PC-9 (cell line): ENCODE measurements at regions not wholly inside any gene's neighbourhood (a gene's known extent, or its start where the extent isn't known, plus 50 kb on each side); places are given as distances from the start of the nearest gene placed in this dataset.

Experiments
- BruUV-seq: library from RNA; stranded (reverse); fragments of 400-500 nt; replicated peaks from 2 replicates; lab custom pipeline; 2021; lab: Mats Ljungman, UMichigan
- CTCF ChIA-PET: fragments of 300-600 bp; sonication (Branson Sonifier 250); formaldehyde crosslinking; loops from one replicate; lab custom pipeline; 2022; ENCODE audit warnings: antibody characterized with exemption; lab: Charles Lee
- POLR2A ChIA-PET: fragments of 300-600 bp; sonication (Branson Sonifier 250); formaldehyde crosslinking; loops from one replicate; lab custom pipeline; 2022; ENCODE audit warnings: antibody characterized with exemption; ENCODE audit not compliant: unreplicated experiment; lab: Charles Lee
- DNase-seq, 2 experiments: peaks; one replicate each; pipeline versions ENCODE4 v3.0.0 to v3.0.0-alpha.2; 2015 to 2022; ENCODE audit warnings: mixed read lengths in 1 of 2
- H2AFZ ChIP-seq: fragments of 200-600 bp; sonication (generic); 2 replicates; pipeline ENCODE4 v1.8.1; 2017; ENCODE audit warnings: antibody characterized with exemption
- H3F3A ChIP-seq: fragments of 200-600 bp; sonication (generic); 2 replicates; pipeline ENCODE4 v1.8.1; 2017; ENCODE audit warnings: antibody characterized with exemption, mild to moderate bottlenecking, low read depth; ENCODE audit not compliant: insufficient read depth
- H3K27ac ChIP-seq: fragments of 200-600 bp; sonication (generic); 2 replicates; pipeline ENCODE4 v1.6.1; 2016; ENCODE audit warnings: mixed run types
- H3K27me3 ChIP-seq: fragments of 200-600 bp; sonication (generic); 2 replicates; pipeline ENCODE4 v1.6.1; 2016; ENCODE audit warnings: low read depth, mixed run types; ENCODE audit not compliant: insufficient read depth
- H3K36me3 ChIP-seq: fragments of 200-600 bp; sonication (generic); 2 replicates; pipeline ENCODE4 v1.6.1; 2016; ENCODE audit warnings: low read depth, mixed run types
- H3K4me1 ChIP-seq: fragments of 200-600 bp; sonication (generic); replicated peaks from 2 replicates; pipeline ENCODE4 v1.6.1; 2016; ENCODE audit warnings: mixed run types; ENCODE audit not compliant: insufficient read depth
- H3K4me2 ChIP-seq: fragments of 200-600 bp; sonication (generic); 2 replicates; pipeline ENCODE4 v1.6.1; 2017; ENCODE audit warnings: mixed run types
- H3K4me3 ChIP-seq: fragments of 200-600 bp; sonication (generic); 2 replicates; pipeline ENCODE4 v1.6.1; 2016; ENCODE audit warnings: mixed run types
- H3K79me2 ChIP-seq: fragments of 200-600 bp; sonication (generic); 2 replicates; pipeline ENCODE4 v1.6.1; 2017; ENCODE audit warnings: low read depth, mixed run types
- H3K9me2 ChIP-seq: fragments of 200-600 bp; sonication (generic); 2 replicates; pipeline ENCODE4 v1.8.1; 2017; ENCODE audit warnings: mild to moderate bottlenecking; ENCODE audit not compliant: insufficient read depth
- H3K9me3 ChIP-seq: fragments of 200-600 bp; sonication (generic); 2 replicates; pipeline ENCODE4 v1.8.1; 2016; ENCODE audit warnings: low read depth; ENCODE audit not compliant: insufficient read depth
- H4K20me1 ChIP-seq: fragments of 200-600 bp; sonication (generic); 2 replicates; pipeline ENCODE4 v1.8.1; 2017; ENCODE audit not compliant: insufficient read depth
- CTCF ChIP-seq: fragments of 200-600 bp; sonication (generic); conservative IDR thresholded peaks from 2 replicates; pipeline ENCODE4 v1.6.1; 2017; ENCODE audit warnings: mixed run types, antibody characterized with exemption, mild to moderate bottlenecking, moderate library complexity
- EZH2 ChIP-seq: fragments of 200-600 bp; sonication (generic); IDR thresholded peaks from 2 replicates; pipeline ENCODE4 v1.8.0; 2017; ENCODE audit warnings: antibody characterized with exemption, low read depth
- intact Hi-C: fragments of 100-400 bp; cut with micrococcal nuclease; formaldehyde crosslinking; loops from one replicate; pipeline ENCODE4 v1.10.0; 2022; ENCODE audit not compliant: unreplicated experiment

- Histone ChIP-seq H3K27me3 (no peaks in the 10 kb centered on the region), H3K4me3 (no peak overlapping the region), H3K9me3 (no peaks in the 10 kb centered on the region), H3K27ac (no peak overlapping the region), H2AFZ (no peak overlapping the region), H3K36me3 (no peaks in the 10 kb centered on the region), H3K9me2 (no peaks in the 10 kb centered on the region), H3K4me2 (no peak overlapping the region), H3K79me2 (no peaks in the 10 kb centered on the region), H4K20me1 (no peaks in the 10 kb centered on the region), H3F3A (no peaks in the 10 kb centered on the region), H3K4me1 (no peaks in the 10 kb centered on the region)
- ChIA-PET POLR2A (no interaction called here), CTCF (no interaction called here)
- DNase-seq, result no peak
- intact Hi-C loops, result no loop called here
- BruUV-seq, result no TSS peak
- TF ChIP-seq CTCF (no peak), EZH2 (no peak)
Observed at GRCh38 chr4:158442736-158443135, 78.9 kb upstream of the RXFP1 start.

GRCh38 chr4:158443731-158444130 lies 78.0 kb upstream of the RXFP1 start:
- intact Hi-C loops, result no loop called here
- TF ChIP-seq CTCF, result no peak
- no peak for TF ChIP-seq EZH2
- BruUV-seq, result no TSS peak
- Histone ChIP-seq H3K27me3 (no peaks in the 10 kb centered on the region), H2AFZ (no peak overlapping the region), H3K79me2 (no peaks in the 10 kb centered on the region), H4K20me1 (no peaks in the 10 kb centered on the region), H3K36me3 (no peaks in the 10 kb centered on the region), H3K27ac (no peak overlapping the region), H3F3A (no peaks in the 10 kb centered on the region), H3K9me3 (no peaks in the 10 kb centered on the region), H3K9me2 (no peaks in the 10 kb centered on the region), H3K4me1 (no peaks in the 10 kb centered on the region), H3K4me3 (no peak overlapping the region), H3K4me2 (no peak overlapping the region)
- CTCF ChIA-PET, result no interaction called here
- POLR2A ChIA-PET, result no interaction called here
- DNase-seq, result no peak

- Histone ChIP-seq H3F3A (no peaks in the 10 kb centered on the region), H4K20me1 (no peaks in the 10 kb centered on the region), H3K79me2 (no peaks in the 10 kb centered on the region), H3K9me3 (no peaks in the 10 kb centered on the region), H3K4me1 (no peaks in the 10 kb centered on the region), H3K4me2 (peak overlapping the region; percentile 13; the same call in 1 of the 2 replicates), H3K9me2 (no peaks in the 10 kb centered on the region), H3K36me3 (no peaks in the 10 kb centered on the region), H3K27me3 (no peaks in the 10 kb centered on the region), H3K4me3 (no peak overlapping the region), H2AFZ (no peak overlapping the region), H3K27ac (no peak overlapping the region)
- ChIA-PET POLR2A (no interaction called here), CTCF (no interaction called here)
- TF ChIP-seq EZH2, result no peak
- no peak for TF ChIP-seq CTCF
- no peak for DNase-seq
- no TSS peak for BruUV-seq
- intact Hi-C loops, result no loop called here
Observed at GRCh38 chr4:158444621-158445020, 77.1 kb upstream of the RXFP1 start.
